IPS DF 6.9 (cell line): ENCODE measurements at regions not wholly inside any gene's neighbourhood (a gene's known extent, or its start where the extent isn't known, plus 50 kb on each side); places are given as distances from the start of the nearest gene placed in this dataset.
"Not testable (repeated sequence)": the region's sequence is repeated elsewhere in the genome, so short reads cannot be mapped to it uniquely, and the experiment has no call there.

ENCODE experiments used
- DNase-seq: peaks from one replicate; pipeline ENCODE4 v3.0.0-alpha.2; 2013; ENCODE audit warnings: low read depth, low spot score
- H3K27ac ChIP-seq: one replicate; pipeline ENCODE4 v1.5.1; 2013; ENCODE audit warnings: low read length, control low read depth
- H3K27me3 ChIP-seq: 2 replicates; pipeline ENCODE4 v1.6.1; 2013; ENCODE audit warnings: mild to moderate bottlenecking, low read length; ENCODE audit not compliant: control insufficient read depth, insufficient read depth
- H3K36me3 ChIP-seq: 2 replicates; pipeline ENCODE4 v1.6.1; 2013; ENCODE audit warnings: low read length; ENCODE audit not compliant: control insufficient read depth, insufficient read depth
- H3K4me1 ChIP-seq: 2 replicates; pipeline ENCODE4 v1.6.1; 2013; ENCODE audit warnings: low read length; ENCODE audit not compliant: control insufficient read depth, insufficient read depth
- H3K4me3 ChIP-seq: 2 replicates; pipeline ENCODE4 v1.5.1; 2013; ENCODE audit warnings: mild to moderate bottlenecking, low read length
- H3K9me3 ChIP-seq: 2 replicates; pipeline ENCODE4 v1.6.1; 2013; ENCODE audit warnings: low read length, inconsistent platforms; ENCODE audit not compliant: control insufficient read depth, insufficient read depth
- WGBS: extraction: QIAGEN DNeasy Blood & Tissue Kit; methylation state at CpG from one replicate; pipeline ENCODE4 v1.1.7; 2013; ENCODE audit warnings: mixed read lengths, missing lambda C conversion rate; ENCODE audit not compliant: insufficient read length, insufficient coverage; 5-methylcytosine and 5-hydroxymethylcytosine counted together

GRCh38 chr5:12945477-12945876 lies 999.0 kb downstream of the DNAH5 start:
- H3K36me3 ChIP-seq, H3K4me3 ChIP-seq, H3K27me3 ChIP-seq, H3K27ac ChIP-seq, H3K9me3 ChIP-seq, H3K4me1 ChIP-seq, DNase-seq: not testable (repeated sequence)
- WGBS = no CpG with 5 or more reads among the region's 1 CpG

- no CpG with 5 or more reads among the region's 5 CpGs for WGBS
- Histone ChIP-seq H3K27ac (no peak overlapping the region), H3K27me3 (no peaks in the 10 kb centered on the region), H3K36me3 (no peaks in the 10 kb centered on the region), H3K9me3 (no peaks in the 10 kb centered on the region), H3K4me1 (no peaks in the 10 kb centered on the region), H3K4me3 (no peak overlapping the region)
- no peak for DNase-seq
Observed at GRCh38 chr5:12936221-12936620, 1008.3 kb downstream of the DNAH5 start.

- Histone ChIP-seq H3K4me1 (no peaks in the 10 kb centered on the region), H3K4me3 (no peak overlapping the region), H3K9me3 (no peaks in the 10 kb centered on the region), H3K36me3 (no peaks in the 10 kb centered on the region), H3K27me3 (no peaks in the 10 kb centered on the region), H3K27ac (no peak overlapping the region)
- no peak for DNase-seq
- no CpG with 5 or more reads among the region's 1 CpG for WGBS
Observed at GRCh38 chr5:12934722-12935121, 1009.8 kb downstream of the DNAH5 start.

- DNase-seq = no peak
- WGBS = no CpG with 5 or more reads among the region's 2 CpGs
- H3K4me3 ChIP-seq = no peak overlapping the region
- no peak overlapping the region for H3K27ac ChIP-seq
- H3K4me1 ChIP-seq = no peaks in the 10 kb centered on the region; the same call in 1 of the 2 replicates
- no peaks in the 10 kb centered on the region for H3K27me3 ChIP-seq
- H3K9me3 ChIP-seq = no peaks in the 10 kb centered on the region
- no peaks in the 10 kb centered on the region for H3K36me3 ChIP-seq
Observed at GRCh38 chr5:12920527-12920926, 1016.3 kb upstream of the CTNND2 start.

- Histone ChIP-seq H3K36me3 (no peaks in the 10 kb centered on the region), H3K27ac (no peak overlapping the region), H3K27me3 (no peaks in the 10 kb centered on the region), H3K4me3 (no peak overlapping the region), H3K9me3 (no peaks in the 10 kb centered on the region), H3K4me1 (no peaks in the 10 kb centered on the region)
- DNase-seq = no peak
- WGBS = no CpG with 5 or more reads among the region's 4 CpGs
Observed at GRCh38 chr5:12911156-12911555, 1006.9 kb upstream of the CTNND2 start.

GRCh38 chr5:12910641-12911040 lies 1006.4 kb upstream of the CTNND2 start:
- Histone ChIP-seq H3K4me1 (no peaks in the 10 kb centered on the region), H3K36me3 (no peaks in the 10 kb centered on the region), H3K4me3 (no peak overlapping the region), H3K9me3 (no peaks in the 10 kb centered on the region), H3K27me3 (no peaks in the 10 kb centered on the region), H3K27ac (no peak overlapping the region)
- WGBS = no CpG with 5 or more reads among the region's 3 CpGs
- DNase-seq = no peak

GRCh38 chr5:12902611-12903010 lies 998.4 kb upstream of the CTNND2 start:
- Histone ChIP-seq H3K36me3 (no peaks in the 10 kb centered on the region), H3K27ac (no peak overlapping the region), H3K4me1 (no peaks in the 10 kb centered on the region), H3K27me3 (no peaks in the 10 kb centered on the region), H3K9me3 (no peaks in the 10 kb centered on the region), H3K4me3 (no peak overlapping the region)
- no peak for DNase-seq
- no CpG with 5 or more reads among the region's 4 CpGs for WGBS

- Histone ChIP-seq H3K36me3 (no peaks in the 10 kb centered on the region), H3K27me3 (no peaks in the 10 kb centered on the region), H3K9me3 (no peaks in the 10 kb centered on the region), H3K4me1 (no peaks in the 10 kb centered on the region), H3K27ac (no peak overlapping the region), H3K4me3 (no peak overlapping the region)
- WGBS = no CpG with 5 or more reads among the region's 1 CpG
- DNase-seq = no peak
Observed at GRCh38 chr5:12901696-12902095, 997.5 kb upstream of the CTNND2 start.

- Histone ChIP-seq H3K4me3 (no peak overlapping the region), H3K27ac (no peak overlapping the region), H3K9me3 (no peaks in the 10 kb centered on the region), H3K27me3 (no peaks in the 10 kb centered on the region), H3K4me1 (no peaks in the 10 kb centered on the region), H3K36me3 (no peaks in the 10 kb centered on the region)
- WGBS = no CpG with 5 or more reads among the region's 3 CpGs
- DNase-seq = no peak
Observed at GRCh38 chr5:12896086-12896485, 991.8 kb upstream of the CTNND2 start.

GRCh38 chr5:12885018-12885417 lies 980.8 kb upstream of the CTNND2 start:
- H3K9me3 ChIP-seq = no peaks in the 10 kb centered on the region
- no peaks in the 10 kb centered on the region for H3K27me3 ChIP-seq
- H3K4me3 ChIP-seq = no peak overlapping the region
- no CpG with 5 or more reads among the region's 2 CpGs for WGBS
- no peaks in the 10 kb centered on the region for H3K4me1 ChIP-seq
- no peak overlapping the region for H3K27ac ChIP-seq
- H3K36me3 ChIP-seq = no peaks in the 10 kb centered on the region
- DNase-seq = no peak

GRCh38 chr5:12883395-12883794 lies 979.1 kb upstream of the CTNND2 start:
- Histone ChIP-seq H3K27me3 (no peaks in the 10 kb centered on the region), H3K9me3 (no peaks in the 10 kb centered on the region), H3K27ac (no peak overlapping the region), H3K4me1 (no peaks in the 10 kb centered on the region), H3K4me3 (no peak overlapping the region), H3K36me3 (no peaks in the 10 kb centered on the region)
- no CpG with 5 or more reads among the region's 5 CpGs for WGBS
- no peak for DNase-seq
